Tibial nerve (tissue), 3 donors: ENCODE measurements at regions not wholly inside any gene's neighbourhood (a gene's known extent, or its start where the extent isn't known, plus 50 kb on each side); places are given as distances from the start of the nearest gene placed in this dataset.

Experiments
- CTCF ChIP-seq, 5 experiments: fragments of 200-600 bp in 3 of 5; fragments of 450-650 bp in 2 of 5; sonication (generic) in 3 of 5; IDR thresholded peaks; one replicate each; pipeline ENCODE4 v1.5.1; 2016 to 2019; ENCODE audit warnings: antibody characterized with exemption in 5 of 5, mild to moderate bottlenecking in 3 of 5, moderate library complexity in 2 of 5
- POLR2A ChIP-seq, 2 donors: fragments of 450-650 bp; IDR thresholded peaks; one replicate each; pipeline ENCODE4 v1.6.1; 2017; ENCODE audit warnings: antibody characterized with exemption in 2 of 2, mild to moderate bottlenecking in 2 of 2, moderate library complexity in 2 of 2

DNA sequence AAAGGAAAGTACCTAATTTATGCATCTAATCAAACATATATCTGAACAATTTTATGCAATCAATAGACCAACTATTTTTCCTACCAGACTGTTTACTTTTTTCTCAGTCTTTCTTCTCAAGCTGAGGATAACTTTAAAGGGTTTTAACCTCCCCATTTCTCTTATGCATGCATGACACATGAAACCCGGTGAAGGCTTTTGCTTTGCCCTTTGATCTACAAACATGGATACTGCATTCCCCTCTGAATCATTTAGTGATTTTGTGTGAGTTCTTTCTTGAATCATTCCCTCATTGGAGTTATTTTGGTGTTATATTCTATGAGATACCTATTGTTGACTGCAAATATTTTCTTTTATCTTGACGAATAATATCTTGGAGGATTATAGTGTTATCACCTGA lies 931.9 kb upstream of the CNTNAP5 start:
- TF ChIP-seq CTCF (IDR thresholded peaks at IDR 0.05), result no peak
- no peak for TF ChIP-seq POLR2A (IDR thresholded peaks at IDR 0.05)
